Upper lobe of left lung (tissue), 4 donors: ENCODE measurements at regions not wholly inside any gene's neighbourhood (a gene's known extent, or its start where the extent isn't known, plus 50 kb on each side); places are given as distances from the start of the nearest gene placed in this dataset.

Experiments used
- CTCF ChIP-seq, 6 experiments: fragments of 450-650 bp in 4 of 6; fragments of 200-600 bp in 2 of 6; sonication (generic) in 2 of 6; IDR thresholded peaks; one replicate each; pipeline ENCODE4 v1.5.1; 2016 to 2019; ENCODE audit warnings: antibody characterized with exemption in 6 of 6
- POLR2A ChIP-seq, 4 donors: fragments of 450-650 bp; IDR thresholded peaks; one replicate each; pipeline ENCODE4 v1.5.1; 2016 to 2017; ENCODE audit warnings: antibody characterized with exemption in 4 of 4, mild to moderate bottlenecking in 2 of 4

DNA sequence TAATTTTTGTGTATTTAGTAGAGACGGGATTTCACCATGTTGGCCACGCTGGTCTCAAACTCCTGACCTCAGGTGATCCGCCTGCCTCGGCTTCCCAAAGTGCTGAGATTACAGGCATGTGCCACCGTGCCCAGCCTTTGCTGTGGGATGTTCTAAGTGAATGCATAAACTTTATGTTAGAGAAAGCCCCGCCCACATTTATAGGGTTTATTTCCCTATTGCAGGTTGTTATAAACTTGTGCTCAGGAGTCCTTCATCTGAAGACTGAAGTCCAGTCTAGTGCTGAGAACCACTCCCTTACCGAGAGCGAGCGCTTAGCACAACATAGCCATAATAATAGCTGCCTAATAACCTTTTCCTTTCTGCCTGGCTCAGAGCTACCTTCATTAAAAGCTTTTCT is 75.4 kb upstream of the ZNF217 start:
- no peak for TF ChIP-seq CTCF (IDR thresholded peaks at IDR 0.05)
- no peak for TF ChIP-seq POLR2A (IDR thresholded peaks at IDR 0.05)
